Peyer's patch (tissue), 4 donors: ENCODE measurements at regions not wholly inside any gene's neighbourhood (a gene's known extent, or its start where the extent isn't known, plus 50 kb on each side); places are given as distances from the start of the nearest gene placed in this dataset.

ENCODE experiments used
- DNase-seq, 3 donors: peaks; one replicate each; pipeline ENCODE4 v3.0.0-alpha.2; 2017 to 2019
- H3K27ac ChIP-seq, 4 donors: fragments of 200-600 bp; sonication (generic); one replicate each; pipeline ENCODE4 v1.5.1; 2016 to 2019
- H3K27me3 ChIP-seq, 2 donors: fragments of 200-600 bp; sonication (generic); one replicate each; pipeline ENCODE4 v1.5.1; 2019
- H3K36me3 ChIP-seq, 3 donors: fragments of 200-600 bp; sonication (generic); one replicate each; pipeline ENCODE4 v1.5.1; 2016 to 2019
- H3K4me1 ChIP-seq, 4 donors: fragments of 200-600 bp; sonication (generic); one replicate each; pipeline ENCODE4 v1.5.1; 2016 to 2019
- H3K4me3 ChIP-seq, 4 donors: fragments of 200-600 bp; sonication (generic); 1 replicate in 3 of 4; 2 replicates in 1 of 4; pipeline ENCODE4 v1.5.1; 2016 to 2019; ENCODE audit warnings: mild to moderate bottlenecking in 1 of 4
- H3K9me3 ChIP-seq, 4 donors: fragments of 200-600 bp; sonication (generic); one replicate each; pipeline ENCODE4 v1.5.1; 2016 to 2019; ENCODE audit warnings: mild to moderate bottlenecking in 1 of 4
- POLR2A ChIP-seq, 2 donors: fragments of 450-650 bp; IDR thresholded peaks; one replicate each; pipeline ENCODE4 v1.5.1; 2017; ENCODE audit warnings: antibody characterized with exemption in 2 of 2, mild to moderate bottlenecking in 2 of 2, moderate library complexity in 2 of 2
- TF ChIP-seq, protein P1 (sequence below), 6 experiments: fragments of 450-650 bp in 4 of 6; fragments of 200-600 bp in 2 of 6; sonication (generic) in 1 of 6; IDR thresholded peaks; one replicate each; pipeline ENCODE4 v1.5.1; 2017 to 2019; ENCODE audit warnings: antibody characterized with exemption in 6 of 6, mild to moderate bottlenecking in 3 of 6, moderate library complexity in 1 of 6

DNA sequence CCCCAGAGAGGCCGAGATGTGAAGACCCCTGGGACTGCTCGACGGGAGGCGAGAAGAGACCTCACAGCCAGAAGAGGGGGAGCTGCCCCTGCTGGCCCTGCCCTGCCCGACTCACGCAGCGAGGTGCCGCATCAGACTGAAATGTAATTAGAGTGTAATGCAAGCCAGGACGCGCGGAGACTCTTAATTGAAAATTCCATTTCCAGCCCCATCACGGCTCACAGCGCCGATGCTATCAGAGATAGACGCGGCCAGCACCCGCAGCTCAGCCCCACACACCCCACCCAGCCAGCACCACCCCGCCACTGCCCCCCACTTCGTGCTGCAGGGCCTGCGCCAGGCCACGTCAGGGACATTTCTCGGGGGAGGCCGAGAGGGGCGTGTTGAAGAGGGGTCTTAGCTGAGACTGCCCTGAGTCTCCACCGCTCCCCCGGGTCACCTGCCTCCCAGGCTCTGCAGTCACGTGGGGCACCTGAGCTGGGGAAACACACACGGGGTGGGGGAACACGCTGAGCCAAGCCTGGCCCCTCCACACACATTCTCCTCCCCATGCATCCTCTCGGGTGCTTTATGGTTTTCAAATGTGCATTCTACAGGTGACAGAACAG, 78.1 kb downstream of the TEX51 start:
- DNase-seq, result no peak
- TF ChIP-seq, protein P1, sequence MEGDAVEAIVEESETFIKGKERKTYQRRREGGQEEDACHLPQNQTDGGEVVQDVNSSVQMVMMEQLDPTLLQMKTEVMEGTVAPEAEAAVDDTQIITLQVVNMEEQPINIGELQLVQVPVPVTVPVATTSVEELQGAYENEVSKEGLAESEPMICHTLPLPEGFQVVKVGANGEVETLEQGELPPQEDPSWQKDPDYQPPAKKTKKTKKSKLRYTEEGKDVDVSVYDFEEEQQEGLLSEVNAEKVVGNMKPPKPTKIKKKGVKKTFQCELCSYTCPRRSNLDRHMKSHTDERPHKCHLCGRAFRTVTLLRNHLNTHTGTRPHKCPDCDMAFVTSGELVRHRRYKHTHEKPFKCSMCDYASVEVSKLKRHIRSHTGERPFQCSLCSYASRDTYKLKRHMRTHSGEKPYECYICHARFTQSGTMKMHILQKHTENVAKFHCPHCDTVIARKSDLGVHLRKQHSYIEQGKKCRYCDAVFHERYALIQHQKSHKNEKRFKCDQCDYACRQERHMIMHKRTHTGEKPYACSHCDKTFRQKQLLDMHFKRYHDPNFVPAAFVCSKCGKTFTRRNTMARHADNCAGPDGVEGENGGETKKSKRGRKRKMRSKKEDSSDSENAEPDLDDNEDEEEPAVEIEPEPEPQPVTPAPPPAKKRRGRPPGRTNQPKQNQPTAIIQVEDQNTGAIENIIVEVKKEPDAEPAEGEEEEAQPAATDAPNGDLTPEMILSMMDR (IDR thresholded peaks at IDR 0.05), result no peak
- no peak for TF ChIP-seq POLR2A (IDR thresholded peaks at IDR 0.05)
- Histone ChIP-seq H3K4me1 (peaks cover 0 to 6% (median 0%) of the 10 kb centered on the region in 4 donors), H3K9me3 (no peaks in the 10 kb centered on the region), H3K36me3 (no peaks in the 10 kb centered on the region), H3K27me3 (no peaks in the 10 kb centered on the region), H3K27ac (no peak overlapping the region), H3K4me3 (no peak overlapping the region)

DNA sequence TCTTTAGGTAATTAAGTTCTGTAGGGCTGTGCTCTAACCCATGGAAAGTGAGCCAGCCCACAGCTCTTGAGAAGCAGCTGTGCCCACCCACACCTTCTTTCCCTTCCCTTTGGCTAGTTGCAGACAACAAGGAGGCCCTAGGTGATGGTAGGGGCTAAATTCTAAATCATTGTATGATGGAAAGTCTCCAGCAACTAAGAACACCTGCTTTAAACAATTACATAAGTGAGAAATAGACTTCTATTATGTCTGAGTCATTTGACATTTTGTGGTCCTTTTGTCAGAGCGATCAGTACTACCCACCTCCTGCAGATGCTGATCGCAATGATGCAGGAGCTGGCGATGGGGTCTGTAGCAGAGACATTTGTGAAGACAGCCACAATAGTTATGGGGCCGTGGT, 79.6 kb downstream of the TEX51 start:
- no peaks in the 10 kb centered on the region for H3K4me1 ChIP-seq
- H3K27ac ChIP-seq, result no peak overlapping the region
- no peaks in the 10 kb centered on the region for H3K36me3 ChIP-seq
- H3K27me3 ChIP-seq, result no peaks in the 10 kb centered on the region
- no peak overlapping the region for H3K4me3 ChIP-seq
- no peak for DNase-seq
- H3K9me3 ChIP-seq, result no peaks in the 10 kb centered on the region
- TF ChIP-seq, protein P1 (IDR thresholded peaks at IDR 0.05), result no peak
- no peak for TF ChIP-seq POLR2A (IDR thresholded peaks at IDR 0.05)

DNA sequence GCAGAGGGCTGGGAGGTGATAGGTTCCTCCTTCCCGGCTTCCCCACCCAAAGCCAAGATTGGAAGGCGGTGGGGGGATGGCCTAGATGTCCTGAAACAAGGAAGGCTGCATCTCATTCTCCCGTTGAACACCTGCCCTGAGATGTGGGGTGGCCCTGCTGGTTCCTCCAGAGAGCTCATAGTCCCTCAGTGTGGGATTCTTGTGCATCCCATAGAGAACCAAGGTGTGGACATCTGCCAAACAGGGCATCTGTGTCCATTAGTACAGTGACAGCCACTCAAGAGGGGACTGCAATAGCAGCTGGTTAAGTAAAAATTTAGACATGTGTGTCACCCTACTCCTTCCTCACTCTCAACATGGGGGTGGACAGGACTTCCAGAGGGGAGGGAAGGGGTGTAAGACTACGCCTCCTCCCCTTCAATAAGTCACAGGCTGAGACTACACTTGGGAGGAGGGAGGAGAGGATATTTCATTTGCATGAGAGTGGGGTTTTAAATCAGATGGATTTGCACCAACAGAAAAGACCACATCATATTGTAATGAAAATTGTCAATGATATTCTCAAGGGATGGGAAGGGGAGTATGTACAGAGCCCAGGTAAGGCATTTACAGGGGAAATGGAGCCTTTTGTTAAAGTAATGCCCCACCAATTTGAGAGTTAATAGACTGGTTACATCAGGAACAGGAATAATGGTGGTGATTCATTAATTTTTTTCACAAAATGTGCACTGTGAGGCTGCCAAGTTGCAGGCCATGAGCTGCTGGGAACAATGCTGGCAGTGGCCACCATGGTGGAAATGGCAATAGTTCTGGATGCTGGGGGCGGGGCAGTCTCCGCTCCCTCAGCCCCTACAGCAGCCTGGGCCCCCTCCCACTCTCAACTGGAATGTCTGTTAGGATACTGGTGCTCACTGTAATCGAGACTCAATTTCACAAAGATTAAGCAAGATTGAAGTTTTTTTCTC, 80.6 kb downstream of the TEX51 start:
- H3K27ac ChIP-seq, result no peak overlapping the region
- TF ChIP-seq, protein P1 (IDR thresholded peaks at IDR 0.05), result no peak
- no peak for TF ChIP-seq POLR2A (IDR thresholded peaks at IDR 0.05)
- H3K4me3 ChIP-seq, result no peak overlapping the region
- H3K9me3 ChIP-seq, result no peaks in the 10 kb centered on the region
- DNase-seq, result no peak
- H3K36me3 ChIP-seq, result no peaks in the 10 kb centered on the region
- H3K27me3 ChIP-seq, result no peaks in the 10 kb centered on the region
- H3K4me1 ChIP-seq, result no peaks in the 10 kb centered on the region

DNA sequence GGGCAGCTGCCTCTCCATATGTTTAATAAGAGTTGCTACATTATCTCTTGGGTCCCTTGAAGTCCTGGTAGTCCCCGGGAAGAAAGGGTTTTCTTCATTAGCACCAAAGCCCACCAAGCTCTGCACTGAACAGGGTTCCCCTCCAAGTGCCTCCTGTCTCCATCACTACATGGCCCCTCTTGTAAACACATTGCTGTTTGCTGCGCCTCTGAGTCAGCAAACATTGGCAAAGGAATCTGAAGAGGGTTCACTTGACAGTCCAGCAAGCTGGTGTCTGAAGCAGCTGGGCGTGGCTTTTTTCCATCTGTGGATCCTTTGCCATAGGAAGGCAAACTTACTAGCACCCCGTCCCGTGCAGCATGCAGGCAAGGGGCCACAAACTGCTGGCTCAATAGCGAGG, 82.8 kb downstream of the TEX51 start:
- Histone ChIP-seq H3K27me3 (no peaks in the 10 kb centered on the region), H3K9me3 (no peaks in the 10 kb centered on the region), H3K4me1 (no peaks in the 10 kb centered on the region), H3K36me3 (no peaks in the 10 kb centered on the region), H3K27ac (no peak overlapping the region), H3K4me3 (no peak overlapping the region)
- DNase-seq, result no peak
- TF ChIP-seq, protein P1 (IDR thresholded peaks at IDR 0.05), result no peak
- TF ChIP-seq POLR2A (IDR thresholded peaks at IDR 0.05), result no peak

DNA sequence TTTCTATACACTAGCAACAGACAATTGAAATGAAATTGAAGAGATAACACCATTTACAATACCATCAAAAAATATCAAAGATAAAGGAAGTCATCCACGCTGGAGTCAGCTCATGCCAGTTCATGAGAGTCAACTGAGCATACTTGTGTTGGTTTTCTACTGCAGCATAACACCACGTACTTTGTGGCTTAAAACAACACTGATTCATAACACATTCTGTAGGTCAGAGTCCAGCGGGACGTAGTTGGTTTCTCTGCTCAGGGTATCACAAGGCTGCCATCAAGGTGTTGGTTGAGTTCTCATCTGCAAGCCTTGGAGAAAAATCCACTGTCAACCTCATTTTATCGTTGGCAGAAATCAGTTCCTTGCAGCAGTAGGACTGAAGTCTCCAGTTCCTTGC, 84.2 kb downstream of the TEX51 start:
- H3K36me3 ChIP-seq, result no peaks in the 10 kb centered on the region
- H3K4me3 ChIP-seq, result no peak overlapping the region
- no peaks in the 10 kb centered on the region for H3K4me1 ChIP-seq
- H3K9me3 ChIP-seq, result no peaks in the 10 kb centered on the region
- H3K27me3 ChIP-seq, result no peaks in the 10 kb centered on the region
- H3K27ac ChIP-seq, result no peak overlapping the region
- DNase-seq, result no peak
- TF ChIP-seq POLR2A (IDR thresholded peaks at IDR 0.05), result no peak
- TF ChIP-seq, protein P1 (IDR thresholded peaks at IDR 0.05), result no peak
